SW480 (cell line): ENCODE measurements at regions not wholly inside any gene's neighbourhood (a gene's known extent, or its start where the extent isn't known, plus 50 kb on each side); places are given as distances from the start of the nearest gene placed in this dataset.
"Not testable (repeated sequence)": the region's sequence is repeated elsewhere in the genome, so short reads cannot be mapped to it uniquely, and the experiment has no call there.

Experiments used
- DNase-seq: peaks from one replicate; pipeline ENCODE4 v3.0.0-alpha.2; 2016; ENCODE audit warnings: low spot score

GRCh38 chr4:144371485-144371884 is 231.0 kb upstream of the GYPA start:
- no peak for DNase-seq

DNA sequence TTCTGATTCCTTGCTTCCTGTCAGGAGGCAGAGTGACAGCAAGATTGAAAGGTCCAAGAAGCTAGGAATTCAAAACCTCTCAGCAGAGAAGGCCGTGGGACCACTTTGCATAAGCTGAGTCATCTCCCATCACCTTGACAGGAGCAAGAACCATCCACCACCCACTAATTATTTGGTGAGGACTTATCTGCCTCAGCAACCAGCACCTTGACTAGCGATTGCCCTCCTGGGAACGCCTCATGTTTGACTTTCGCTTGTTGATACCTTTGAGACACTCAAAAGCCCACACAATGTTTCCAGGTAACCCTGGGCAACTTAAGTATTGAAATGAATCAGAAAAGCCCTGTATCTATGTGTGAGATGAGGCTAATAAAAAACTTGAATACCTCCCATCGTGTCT is 233.5 kb upstream of the GYPA start:
- no peak for DNase-seq

DNA sequence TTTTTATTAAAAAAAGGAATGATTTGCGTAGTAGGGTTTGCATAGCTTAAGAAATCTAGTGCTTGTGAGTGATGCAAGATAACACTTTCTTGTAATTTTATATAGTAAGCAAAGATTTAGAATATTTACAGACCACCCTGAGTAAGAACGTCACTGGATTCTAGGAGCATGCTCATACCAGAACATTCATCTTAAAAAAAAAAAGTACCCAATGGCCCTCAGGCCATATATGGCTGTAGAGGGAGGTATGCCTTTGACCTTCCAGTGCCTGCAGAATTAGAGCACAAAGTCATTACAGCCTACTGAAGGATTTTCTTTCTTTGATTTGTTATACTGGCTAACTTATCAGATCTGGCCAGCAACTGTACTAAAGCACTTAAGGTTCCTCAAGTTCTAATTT is 236.3 kb upstream of the GYPA start:
- no peak for DNase-seq

GRCh38 chr4:144384408-144384807 is 243.9 kb upstream of the GYPA start:
- DNase-seq = no peak

DNA sequence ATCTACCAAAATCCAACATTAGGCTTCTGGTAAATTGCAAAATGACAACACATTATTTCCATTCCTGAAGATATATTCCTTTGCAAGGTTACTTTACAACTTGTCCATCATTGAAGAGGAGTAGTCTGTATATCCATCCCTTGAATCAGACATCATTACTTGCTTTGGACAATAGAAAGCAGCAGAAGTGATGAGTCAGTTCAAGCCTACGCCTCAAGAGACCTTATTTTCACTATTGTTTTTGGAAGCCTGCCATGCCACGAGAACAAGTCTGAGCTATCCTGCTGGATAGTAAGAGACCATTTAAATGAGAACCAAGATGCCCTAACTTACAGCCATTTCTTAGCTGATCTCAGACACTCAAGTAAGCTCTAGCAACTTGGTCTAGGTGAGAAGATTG is 246.0 kb upstream of the HHIP start:
- peak; percentile 7 for DNase-seq

DNA sequence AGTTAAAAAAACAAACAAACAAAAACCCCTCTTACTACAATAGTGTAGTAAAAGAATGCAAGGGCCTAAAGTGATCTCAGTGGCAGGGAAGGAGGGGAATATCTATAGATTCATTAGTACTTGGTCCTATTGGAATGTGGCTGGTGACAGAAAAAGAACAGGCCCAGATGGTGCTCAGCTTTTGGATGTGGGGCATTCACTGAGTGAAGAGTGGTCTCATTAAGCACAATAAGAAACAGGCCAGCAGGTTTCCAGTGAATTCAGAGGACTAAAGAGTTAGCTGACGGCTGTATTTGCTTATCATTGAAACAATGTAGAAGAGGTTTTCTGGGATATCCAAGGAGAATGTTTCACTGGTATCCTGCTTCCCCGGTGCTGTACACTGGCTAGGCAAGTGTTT is 243.8 kb upstream of the HHIP start:
- DNase-seq = no peak

GRCh38 chr4:144402999-144403398 is 243.0 kb upstream of the HHIP start:
- DNase-seq = no peak

- no peak for DNase-seq
Observed at GRCh38 chr4:144403893-144404292, 242.1 kb upstream of the HHIP start.

DNA sequence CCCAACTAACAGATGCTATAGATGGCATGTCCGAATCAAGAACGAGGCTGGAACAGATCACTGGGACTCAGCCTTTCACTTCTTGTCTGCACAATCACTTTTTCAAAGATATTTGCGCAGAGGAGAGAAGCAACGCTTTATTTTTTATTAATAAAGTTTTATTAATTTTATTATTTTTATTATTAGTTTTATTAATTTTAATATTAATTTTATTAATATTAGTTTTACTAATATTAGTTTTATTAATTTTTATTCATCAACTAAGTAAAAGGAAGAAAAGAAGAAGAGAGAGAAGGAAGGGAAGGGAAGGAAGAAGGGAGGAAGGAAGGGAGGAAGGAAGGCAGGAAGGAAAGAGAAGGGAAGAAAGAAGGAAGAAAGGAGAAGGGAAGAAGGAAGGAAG is 236.4 kb upstream of the HHIP start:
- no peak for DNase-seq

DNA sequence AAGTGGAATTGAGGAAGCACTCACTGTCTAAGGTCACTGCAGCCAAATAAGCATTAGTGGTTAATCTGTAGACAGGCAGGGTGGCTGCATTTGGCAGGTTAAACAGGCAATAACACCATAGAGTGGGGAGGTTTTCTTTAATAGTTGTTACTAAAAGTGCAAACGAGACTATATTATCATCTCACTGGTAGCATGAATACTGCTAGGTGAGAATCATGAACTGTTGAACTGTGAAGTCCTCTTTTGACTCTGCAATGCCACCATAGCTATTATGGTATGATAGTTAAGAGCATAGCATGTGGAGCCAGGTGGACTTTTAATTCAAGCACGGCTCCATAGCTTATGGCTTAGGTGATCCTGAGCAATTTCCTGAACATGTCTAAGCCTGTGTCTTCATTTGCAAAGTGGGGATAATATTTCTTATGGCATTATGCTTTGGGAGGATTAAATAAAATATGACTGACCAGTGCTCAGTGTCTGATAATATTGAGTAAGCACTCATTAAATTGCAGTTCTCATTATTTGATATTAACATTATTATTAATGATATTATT is 235.6 kb upstream of the HHIP start:
- DNase-seq = no peak

DNA sequence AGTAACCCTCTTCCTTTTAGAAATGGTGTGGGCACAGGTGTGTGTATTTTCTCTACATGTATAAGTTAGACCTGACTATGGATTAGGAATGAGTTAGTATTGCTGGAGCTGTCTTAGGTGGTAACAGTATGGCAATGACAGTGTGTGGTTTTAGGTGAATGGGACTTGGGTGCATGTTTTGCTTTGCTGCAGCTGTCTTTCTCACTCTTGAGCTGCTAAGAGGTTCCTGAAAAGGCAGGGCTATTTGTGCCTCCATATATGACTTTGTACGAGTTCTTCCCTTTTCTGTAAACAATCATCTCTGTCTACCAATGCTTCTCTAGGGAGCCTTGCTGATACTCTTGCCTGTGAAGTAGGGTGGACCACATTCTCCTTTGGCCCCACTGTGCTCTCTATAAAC is 234.8 kb upstream of the HHIP start:
- no peak for DNase-seq

GRCh38 chr4:144411700-144412099 is 234.3 kb upstream of the HHIP start:
- no peak for DNase-seq

- no peak for DNase-seq
Observed at GRCh38 chr4:144421056-144421455, 224.9 kb upstream of the HHIP start.

DNA sequence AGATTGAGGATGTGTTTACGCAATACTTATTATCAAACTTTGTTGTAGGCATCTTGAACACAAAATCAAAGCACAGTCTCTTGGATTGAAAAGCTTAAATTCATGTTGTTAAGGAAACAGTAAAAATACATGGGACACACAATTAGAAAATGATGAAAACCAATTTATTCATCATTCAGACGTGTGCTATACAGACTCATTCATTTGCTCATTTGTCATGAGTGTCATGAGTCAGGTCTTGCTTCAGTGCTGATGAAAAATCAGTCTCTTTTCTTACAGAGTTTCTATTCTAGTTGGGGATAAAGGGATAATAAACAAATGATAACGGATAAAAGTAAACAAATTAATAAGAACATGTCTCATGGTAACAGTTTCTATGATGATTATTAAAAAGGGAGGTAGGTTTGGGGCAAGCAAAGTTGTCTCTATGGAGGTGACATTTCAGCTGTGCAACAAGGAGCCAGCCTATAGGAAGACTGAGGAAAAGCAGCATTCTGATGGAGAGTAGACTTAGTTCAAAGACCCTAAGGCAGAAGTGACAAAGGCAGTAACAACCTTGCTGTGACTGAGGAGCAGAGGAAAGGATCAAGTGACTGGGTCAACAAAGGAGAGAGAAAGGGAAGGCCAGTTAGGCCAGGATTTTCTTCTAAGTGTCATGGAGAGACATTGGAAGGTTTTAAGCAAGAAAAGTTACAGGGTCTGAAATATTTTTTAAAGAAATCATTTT is 224.0 kb upstream of the HHIP start:
- DNase-seq = no peak

- no peak for DNase-seq
Observed at GRCh38 chr4:144423930-144424329, 222.0 kb upstream of the HHIP start.

DNA sequence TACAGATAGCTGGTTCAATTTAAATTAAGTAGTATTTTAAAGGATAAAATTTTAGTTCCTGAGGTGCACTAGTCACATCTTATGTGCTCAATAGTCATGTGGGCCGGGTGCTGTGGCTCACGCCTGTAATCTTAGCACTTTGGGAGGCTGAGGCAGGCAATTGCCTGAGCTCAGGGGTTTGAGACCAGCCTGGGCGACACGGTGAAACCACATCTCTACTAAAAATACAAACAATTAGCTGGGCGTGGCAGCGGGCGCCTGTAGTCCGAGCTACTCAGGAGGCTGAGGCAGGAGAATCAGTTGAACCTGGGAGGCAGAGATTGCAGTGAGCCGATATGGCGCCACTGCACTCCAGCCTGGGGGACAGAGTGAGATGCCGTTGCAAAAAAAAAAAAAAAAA is 219.9 kb upstream of the HHIP start:
- not testable (repeated sequence) for DNase-seq

DNA sequence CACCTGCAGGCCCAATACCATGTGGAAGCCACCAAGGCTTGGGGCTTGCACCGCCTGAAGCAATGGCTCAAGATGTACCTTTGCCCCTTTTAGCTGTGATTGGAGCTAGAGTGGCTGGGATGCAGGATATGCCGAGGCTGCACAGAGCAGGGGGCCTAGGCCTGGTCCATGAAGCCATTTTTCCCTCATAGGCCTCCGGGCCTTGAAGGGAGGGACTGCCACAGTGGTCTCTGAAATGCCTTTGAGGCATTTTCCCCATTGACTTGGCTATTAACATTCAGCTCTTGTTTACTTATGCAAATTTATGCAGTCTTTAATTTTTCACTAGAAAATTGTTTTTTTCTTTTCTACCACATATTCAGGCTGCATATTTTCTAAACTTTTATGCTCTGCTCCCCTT is 203.2 kb upstream of the HHIP start:
- no peak for DNase-seq

DNA sequence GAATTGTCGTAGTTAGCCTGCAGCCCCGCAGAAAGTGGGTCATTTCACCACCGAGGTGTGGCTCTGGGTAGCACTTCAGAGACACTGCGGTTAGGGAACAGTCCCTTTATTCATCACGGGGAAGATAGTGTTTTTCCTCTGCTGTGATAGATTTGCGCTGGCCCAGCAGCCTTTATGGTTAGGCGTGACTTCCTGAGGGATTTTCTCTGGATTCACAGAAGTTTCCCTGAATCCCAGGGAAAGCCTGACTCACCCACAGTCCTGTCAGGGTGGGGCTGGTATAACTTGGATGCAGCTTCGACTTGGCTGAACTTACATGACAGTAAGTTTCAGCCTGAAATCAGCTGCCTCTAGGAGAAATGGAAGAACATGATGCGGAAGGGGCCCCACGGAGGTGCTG is 196.3 kb upstream of the HHIP start:
- peak; percentile 22 for DNase-seq

DNA sequence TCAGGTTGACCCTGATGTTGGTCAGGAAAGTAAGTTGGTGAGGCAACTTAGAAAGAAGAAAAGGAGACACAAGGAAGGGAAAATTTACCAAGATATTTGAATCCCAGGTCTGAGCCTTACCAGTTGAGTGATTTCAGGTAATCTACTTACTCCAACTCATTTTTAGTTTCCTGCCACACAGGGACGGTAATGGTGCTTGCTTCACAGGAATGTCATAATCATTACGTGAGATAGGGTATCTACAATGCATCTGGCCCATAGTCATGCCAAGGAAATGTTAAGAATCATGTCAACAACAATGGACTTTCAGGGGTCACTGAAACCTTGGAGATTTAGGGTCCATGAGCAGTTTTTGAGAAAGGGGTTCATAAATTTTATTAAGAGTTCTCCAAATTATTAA is 195.4 kb upstream of the HHIP start:
- no peak for DNase-seq

DNA sequence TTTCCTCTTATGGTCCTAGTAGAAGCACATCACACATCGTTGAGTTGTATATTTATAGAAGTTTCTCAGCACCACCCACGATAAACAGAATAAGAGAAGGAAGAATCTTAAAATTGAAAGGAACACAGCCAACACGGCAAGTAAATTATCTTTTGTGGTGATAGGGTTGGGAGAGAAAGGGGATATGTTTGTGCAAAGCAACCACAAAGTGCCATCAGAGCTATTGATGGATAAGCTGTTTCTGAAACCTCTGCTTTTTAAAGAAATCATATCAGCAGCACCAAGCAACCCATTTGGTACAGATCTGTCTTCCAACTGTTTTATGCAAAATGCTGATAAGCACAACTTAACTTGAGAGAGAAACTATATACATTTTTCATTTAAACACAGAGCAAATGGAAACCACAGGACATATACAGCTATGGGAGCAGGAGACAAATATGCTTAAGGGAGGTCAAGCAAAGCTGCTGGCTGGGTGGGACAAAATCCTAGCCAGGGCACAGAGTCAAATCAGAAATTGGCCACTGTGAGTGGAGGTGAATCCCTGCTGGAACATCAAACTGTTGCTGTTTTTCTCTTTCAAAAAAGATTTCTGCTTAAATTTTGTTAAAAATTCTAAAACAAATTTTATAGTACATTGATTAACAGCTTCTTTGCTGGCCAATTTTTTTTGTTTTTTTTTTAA is 194.0 kb upstream of the HHIP start:
- no peak for DNase-seq

DNA sequence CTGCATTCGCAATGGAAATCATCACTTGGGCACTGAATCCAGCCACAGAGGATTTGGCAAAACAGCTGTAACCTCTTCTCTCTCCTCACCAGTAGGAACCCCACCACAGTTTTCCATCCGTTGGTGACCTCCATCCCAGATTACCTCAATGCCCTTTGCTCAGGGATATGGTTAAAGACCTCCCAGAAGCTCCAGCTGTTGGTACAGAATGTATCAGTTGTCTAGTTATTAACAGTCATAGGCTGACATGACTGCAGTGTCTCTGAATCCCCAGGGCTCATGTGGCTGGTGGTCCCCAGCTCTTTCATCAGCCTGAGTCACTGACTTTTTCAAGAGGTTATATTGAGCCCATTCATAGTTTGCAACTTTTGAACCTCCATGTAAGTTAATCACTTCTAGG is 189.8 kb upstream of the HHIP start:
- no peak for DNase-seq

DNA sequence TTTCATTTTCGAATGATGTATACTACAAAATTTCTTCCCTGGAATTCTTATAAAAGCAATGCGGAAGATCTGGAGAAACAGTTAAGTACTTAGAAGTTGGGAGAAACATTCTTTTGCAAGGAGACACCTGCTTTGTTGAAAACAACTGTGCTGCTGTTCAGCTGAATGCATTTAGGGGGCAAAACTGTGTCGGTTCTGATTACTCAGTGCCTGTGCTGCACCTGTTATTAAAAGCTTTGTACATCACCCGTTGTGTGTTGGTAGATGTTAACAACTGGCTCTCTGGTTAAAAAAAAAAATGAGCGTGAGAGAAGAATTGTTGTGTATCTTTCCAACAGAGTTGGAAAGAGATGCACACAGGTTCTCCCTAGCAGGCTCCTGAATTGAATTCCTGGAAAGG is 184.1 kb upstream of the HHIP start:
- DNase-seq = no peak

DNA sequence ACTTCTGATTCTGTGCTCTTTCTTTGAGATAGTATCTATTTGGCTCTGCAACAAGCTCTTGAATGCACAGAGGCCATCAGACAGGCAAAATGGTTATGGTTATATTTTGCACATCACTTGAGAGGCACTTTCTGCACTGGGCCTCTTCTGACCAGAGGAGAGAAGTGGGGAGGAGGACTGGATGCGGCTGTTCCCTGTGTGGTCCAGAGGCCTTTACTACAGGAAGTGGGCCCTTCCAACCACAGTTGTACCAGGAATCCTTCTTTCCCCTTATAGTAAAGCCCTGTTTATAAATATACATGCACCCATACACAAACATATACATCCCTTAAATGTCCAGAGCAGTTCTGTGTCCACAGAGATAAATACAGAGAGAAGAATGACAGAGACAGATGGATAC is 182.7 kb upstream of the HHIP start:
- DNase-seq = no peak

DNA sequence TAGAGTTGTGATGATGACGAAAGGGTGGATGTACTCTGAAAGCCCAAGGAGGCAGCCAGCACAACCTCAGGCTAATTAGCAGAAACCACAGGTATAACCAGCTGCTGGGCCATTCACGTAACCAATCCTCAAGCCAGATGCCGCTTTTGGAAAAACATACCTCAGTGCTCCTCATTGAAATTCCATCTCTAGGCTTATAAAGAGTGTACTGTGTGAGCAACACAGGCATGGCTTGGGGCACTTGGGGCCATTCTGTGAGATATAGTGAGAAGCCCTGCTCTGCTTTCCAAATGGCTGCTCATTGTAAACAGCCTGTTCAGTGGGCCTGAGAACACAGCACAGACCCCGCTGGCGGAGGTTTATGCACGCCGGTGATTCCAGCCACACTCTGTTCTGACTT is 182.1 kb upstream of the HHIP start:
- no peak for DNase-seq
